Non-pigmented ciliary epithelial cell (primary cell): ENCODE measurements at regions not wholly inside any gene's neighbourhood (a gene's known extent, or its start where the extent isn't known, plus 50 kb on each side); places are given as distances from the start of the nearest gene placed in this dataset.

ENCODE experiments used
- DNase-seq: peaks from one replicate; pipeline ENCODE4 v3.0.0-alpha.2; 2010; ENCODE audit warnings: low read depth

GRCh38 chr20:51096582-51097267, 73.8 kb upstream of the KCNG1 start:
- DNase-seq = no peak

GRCh38 chr20:51095633-51096521, 73.0 kb upstream of the KCNG1 start:
- no peak for DNase-seq

GRCh38 chr20:51094221-51094620, 71.3 kb upstream of the KCNG1 start:
- no peak for DNase-seq

- no peak for DNase-seq
These were observed 70.4 kb upstream of the KCNG1 start for GRCh38 chr20:51093240-51093763.

GRCh38 chr20:51092338-51092737, 69.4 kb upstream of the KCNG1 start:
- no peak for DNase-seq

- no peak for DNase-seq
These were observed 68.7 kb upstream of the KCNG1 start for GRCh38 chr20:51091406-51092195.

GRCh38 chr20:51089840-51090239, 66.9 kb upstream of the KCNG1 start:
- DNase-seq = no peak

GRCh38 chr20:51089272-51089781, 66.4 kb upstream of the KCNG1 start:
- DNase-seq = no peak

- DNase-seq = no peak
These were observed 64.4 kb upstream of the KCNG1 start for GRCh38 chr20:51087266-51087665.

GRCh38 chr20:51085769-51086168, 62.9 kb upstream of the KCNG1 start:
- no peak for DNase-seq

GRCh38 chr20:51084593-51085377, 61.9 kb upstream of the KCNG1 start:
- no peak for DNase-seq

GRCh38 chr20:51083447-51083846, 60.5 kb upstream of the KCNG1 start:
- no peak for DNase-seq

GRCh38 chr20:51082988-51083387, 60.1 kb upstream of the KCNG1 start:
- no peak for DNase-seq

GRCh38 chr20:51080516-51080915, 57.6 kb upstream of the KCNG1 start:
- DNase-seq = no peak

GRCh38 chr20:51079488-51079887, 56.6 kb upstream of the KCNG1 start:
- DNase-seq = no peak

GRCh38 chr20:51077686-51078060, 54.8 kb upstream of the KCNG1 start:
- no peak for DNase-seq

- DNase-seq = no peak
These were observed 54.1 kb upstream of the KCNG1 start for GRCh38 chr20:51076786-51077685.

GRCh38 chr20:51074062-51074461, 51.2 kb upstream of the KCNG1 start:
- DNase-seq = no peak
